ENCODE measurements at regions not wholly inside any gene's neighbourhood (a gene's known extent, or its start where the extent isn't known, plus 50 kb on each side); places are given as distances from the start of the nearest gene placed in this dataset.

GRCh38 chr2:160889439-160890170, 270.6 kb upstream of the TANK start:
- no peak for DNase-seq

DNA sequence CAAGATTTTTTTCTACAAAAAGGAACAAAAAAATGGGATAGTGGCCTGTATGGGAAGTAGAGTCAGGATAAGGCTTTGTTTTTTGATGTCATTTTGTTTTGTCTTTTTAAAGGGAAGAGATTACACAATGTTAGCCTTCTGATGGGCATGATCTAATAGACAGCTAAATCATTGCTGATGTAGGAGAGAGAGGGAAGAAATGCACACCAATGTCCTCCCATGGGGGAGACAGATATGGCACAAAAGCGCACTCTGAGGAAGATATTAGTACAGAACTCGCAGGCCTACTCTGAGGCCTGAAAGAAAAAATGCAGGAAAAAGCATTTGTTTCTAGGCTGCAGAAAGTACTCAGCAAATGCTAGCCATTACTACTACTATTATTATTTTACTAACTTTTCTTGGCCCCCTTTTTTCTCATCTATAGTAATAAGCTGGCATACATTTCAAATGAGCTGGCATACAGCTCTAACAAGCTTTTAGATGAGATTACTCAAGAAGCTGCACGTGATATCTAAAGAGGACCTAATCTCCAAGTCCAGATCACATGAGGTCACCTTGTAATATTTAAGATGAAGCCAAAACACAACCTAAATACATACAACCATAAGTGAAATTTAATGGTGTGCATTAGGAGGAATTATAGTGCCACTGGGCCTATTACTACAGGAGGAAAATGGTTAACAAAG, 269.4 kb upstream of the TANK start:
- no peak for DNase-seq

DNA sequence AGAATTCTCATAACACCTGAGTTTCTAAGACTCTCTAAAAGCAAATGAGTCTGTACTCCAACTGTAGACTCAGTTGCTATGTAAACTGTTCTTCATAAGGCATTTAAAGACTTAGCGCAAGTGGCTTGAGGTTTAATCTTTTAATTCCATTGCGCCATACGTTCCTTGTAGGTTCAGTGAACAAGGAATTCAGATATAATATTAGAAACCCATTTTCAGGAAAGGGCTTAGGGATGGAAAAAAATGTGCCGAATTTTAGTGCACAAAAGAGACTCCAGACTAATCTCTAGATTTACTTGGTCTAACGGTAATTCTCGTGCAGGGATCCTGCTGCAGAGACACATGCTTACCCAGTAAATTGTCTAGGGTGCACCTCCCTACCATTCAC, 268.9 kb upstream of the TANK start:
- DNase-seq, result no peak

DNA sequence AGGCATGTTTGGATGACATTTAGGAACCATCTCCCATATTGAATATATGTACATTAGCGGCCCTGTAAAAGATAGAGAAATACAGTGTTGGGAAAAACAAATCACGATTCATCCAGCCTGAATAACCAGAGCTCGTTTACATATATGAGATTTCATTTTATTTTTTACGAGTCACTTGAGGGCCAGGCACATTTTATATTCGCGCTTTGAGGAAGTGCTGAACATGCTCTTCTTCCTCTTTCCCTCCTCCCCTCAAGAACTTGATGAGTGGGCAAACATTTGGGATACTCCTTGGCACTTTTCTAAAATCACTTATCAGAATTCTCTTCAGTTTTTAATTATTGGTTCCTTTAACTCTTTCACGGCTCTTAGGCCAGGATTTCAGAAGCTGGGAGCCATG, 268.0 kb upstream of the TANK start:
- DNase-seq, result no peak

DNA sequence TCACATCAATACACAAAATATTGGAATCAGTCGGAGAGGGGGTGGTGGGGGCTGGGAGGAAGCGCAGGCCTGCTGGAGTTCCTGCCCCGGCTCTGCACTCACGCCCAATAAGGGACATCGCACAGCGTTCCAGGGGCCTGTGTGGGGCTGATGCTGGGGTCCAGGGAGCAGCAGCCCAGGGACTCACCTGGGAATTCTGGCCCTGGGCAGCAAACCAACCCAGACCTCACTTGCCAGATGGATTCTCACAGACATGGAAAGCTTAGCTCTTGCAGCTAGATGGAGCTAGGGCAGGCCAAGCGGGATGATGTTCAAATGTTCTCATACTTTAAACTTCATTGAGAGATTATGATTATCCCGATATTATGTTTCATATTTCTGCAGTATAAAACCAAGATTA, 266.6 kb upstream of the TANK start:
- no peak for DNase-seq

DNA sequence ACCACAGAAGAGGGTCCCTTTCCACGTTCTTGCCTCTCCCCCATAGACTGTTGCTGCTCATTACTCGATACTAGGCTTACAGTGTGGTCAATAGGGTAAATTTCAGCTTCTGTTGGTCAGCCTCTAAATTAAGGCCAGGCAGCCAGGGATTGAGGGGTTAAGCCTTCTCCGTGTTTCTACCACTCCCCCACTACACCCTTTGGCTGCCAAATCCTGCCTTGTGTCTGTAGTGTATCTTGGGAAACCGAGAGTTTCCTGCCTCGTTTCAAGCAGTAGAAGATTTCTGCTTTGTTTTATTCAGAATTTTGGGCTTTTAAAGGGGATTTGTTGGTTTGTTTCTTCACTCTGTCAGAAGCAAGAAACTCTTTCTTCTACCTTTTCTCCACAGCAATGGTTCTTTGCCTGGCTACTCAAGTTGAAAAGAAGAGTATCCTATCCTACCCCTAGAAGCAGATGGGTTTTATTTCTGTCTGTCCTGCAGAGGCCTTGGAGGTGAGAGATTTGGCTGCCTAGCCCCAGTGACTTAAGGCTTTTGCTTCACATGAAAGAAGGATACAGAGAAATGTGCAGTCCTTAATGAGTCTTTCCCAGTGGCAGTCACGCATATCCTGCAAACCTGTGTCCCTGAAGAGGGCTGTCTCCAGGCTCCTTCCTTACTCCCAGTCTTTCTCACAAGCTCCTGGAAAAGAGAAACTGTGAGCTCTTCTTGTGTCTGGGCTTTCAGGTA, 261.5 kb upstream of the TANK start:
- DNase-seq, result no peak

DNA sequence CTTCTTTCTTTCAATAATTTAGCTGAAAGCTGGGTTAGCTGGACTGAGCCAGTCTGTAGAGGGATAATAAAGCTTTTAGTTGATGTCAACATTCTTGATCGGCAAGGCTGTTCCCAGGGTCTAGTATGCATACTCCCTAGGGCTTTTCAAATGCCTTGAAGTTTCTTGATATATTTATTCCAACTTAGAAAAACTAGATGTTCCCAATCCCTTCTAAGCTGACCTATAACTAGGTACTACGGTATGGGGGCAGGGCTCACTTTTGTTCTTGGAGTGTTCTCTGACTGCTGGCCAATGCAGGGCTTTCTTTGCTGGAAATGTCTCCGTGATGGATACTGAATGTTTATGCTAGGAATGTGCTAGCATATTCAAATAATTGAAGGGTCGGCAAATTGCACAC, 258.6 kb upstream of the TANK start:
- no peak for DNase-seq

- no peak for DNase-seq
These were observed 254.4 kb upstream of the TANK start for GRCh38 chr2:160905862-160906261.

GRCh38 chr2:160906878-160907277, 253.3 kb upstream of the TANK start:
- no peak for DNase-seq

DNA sequence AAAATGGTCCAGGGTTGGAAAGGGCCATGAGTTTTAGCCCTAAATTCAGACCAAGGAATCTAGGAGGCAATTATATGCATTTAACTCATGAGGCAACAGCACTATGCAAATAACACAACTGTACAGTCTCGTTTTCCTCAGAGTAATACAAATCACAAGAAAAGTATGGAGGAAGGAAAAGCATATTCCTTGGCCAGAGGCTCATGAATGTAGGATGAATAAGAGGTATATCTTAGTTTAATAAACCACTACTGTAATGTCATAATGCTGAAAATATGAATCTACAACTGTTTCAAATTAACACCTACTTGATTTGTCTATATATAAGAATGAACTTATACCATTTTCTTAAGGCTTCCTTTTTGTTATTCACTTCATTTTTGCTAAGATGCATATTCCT, 252.5 kb upstream of the TANK start:
- no peak for DNase-seq

DNA sequence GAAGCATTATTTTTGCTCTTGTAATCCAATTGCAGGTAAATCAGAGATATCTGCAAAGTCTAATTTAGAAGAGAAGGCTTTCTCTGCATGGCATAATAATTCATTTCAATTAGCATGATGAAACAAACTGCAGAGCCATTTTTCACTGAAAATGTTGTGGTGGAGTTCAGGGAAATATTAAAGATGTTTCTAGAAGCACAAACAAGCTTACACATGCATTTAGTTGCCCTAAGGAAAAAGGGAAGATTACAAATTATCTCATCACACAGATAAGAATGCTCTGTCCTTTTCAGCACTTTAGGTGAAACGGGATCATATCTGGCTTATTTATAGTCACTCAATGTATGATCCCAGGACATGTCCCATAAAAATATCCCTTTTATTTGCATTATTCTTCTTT, 252.1 kb upstream of the TANK start:
- DNase-seq, result no peak

DNA sequence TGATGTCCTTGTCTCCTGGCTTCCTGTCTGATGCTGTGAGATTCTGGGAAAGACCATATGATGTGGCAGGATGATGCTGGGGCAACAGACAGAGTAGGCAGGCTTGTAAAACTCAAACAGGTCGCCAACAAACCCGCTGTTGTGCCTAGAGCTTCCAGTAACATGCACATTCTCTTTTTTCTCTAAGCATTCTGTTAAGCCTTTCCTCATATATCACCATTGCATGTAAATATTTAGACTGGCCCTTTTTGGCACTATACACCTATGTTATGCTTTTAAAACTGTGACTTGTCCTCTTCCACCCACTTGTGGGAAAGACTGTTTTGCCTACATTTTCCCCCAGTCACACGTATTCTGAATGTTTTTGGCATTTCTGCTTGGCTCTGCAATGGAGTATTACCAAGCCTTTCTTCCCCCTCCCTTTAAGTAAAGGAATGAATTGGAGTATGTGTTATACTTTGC, 250.4 kb upstream of the TANK start:
- no peak for DNase-seq

GRCh38 chr2:160910681-160911080, 249.5 kb upstream of the TANK start:
- no peak for DNase-seq

- DNase-seq, result no peak
These were observed 249.0 kb upstream of the TANK start for GRCh38 chr2:160911258-160911657.

GRCh38 chr2:160912276-160912675, 248.0 kb upstream of the TANK start:
- DNase-seq, result no peak

DNA sequence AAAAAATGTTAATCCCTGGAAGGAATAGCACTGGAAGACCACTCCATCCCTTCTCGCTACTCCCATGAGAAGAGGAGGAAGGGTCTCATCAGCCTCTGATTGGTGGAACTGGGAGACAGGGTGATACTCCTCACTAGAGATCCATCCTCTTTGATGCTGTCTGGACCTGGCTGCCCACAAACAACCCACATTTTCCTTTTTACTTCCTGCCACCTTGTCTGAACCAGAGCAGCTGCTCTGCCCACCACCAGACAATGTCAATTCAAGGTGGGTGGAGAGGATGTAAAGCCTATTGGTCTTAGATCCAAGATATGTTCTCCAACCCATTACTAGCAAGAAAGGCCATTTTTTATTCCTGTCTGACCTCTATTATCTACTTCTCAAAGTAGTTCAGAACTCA, 246.9 kb upstream of the TANK start:
- DNase-seq, result no peak

DNA sequence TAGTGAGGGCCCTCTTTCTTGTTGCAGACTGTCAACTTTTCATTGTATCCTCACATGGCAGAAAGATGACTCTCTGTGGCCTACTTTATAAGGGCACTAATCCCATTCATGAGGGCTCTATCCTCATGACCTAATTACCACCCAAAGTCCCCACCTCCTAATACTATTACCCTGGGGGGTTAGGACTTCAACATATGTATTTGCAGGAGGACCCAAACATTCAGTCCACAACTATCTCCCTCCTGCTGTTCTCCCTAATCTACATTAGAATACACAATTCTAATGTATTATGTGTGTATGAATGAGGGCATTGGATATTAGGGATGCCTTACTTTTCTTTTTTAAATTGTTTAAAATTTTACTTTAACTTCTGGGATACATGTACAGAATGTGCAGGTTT, 246.0 kb upstream of the TANK start:
- no peak for DNase-seq

- DNase-seq, result no peak
These were observed 243.9 kb upstream of the TANK start for GRCh38 chr2:160916300-160916699.

GRCh38 chr2:160917850-160918249, 242.4 kb upstream of the TANK start:
- no peak for DNase-seq

- no peak for DNase-seq
These were observed 242.0 kb upstream of the TANK start for GRCh38 chr2:160918258-160918657.

GRCh38 chr2:160918906-160919503, 241.2 kb upstream of the TANK start:
- peak; percentile 33 for DNase-seq

DNA sequence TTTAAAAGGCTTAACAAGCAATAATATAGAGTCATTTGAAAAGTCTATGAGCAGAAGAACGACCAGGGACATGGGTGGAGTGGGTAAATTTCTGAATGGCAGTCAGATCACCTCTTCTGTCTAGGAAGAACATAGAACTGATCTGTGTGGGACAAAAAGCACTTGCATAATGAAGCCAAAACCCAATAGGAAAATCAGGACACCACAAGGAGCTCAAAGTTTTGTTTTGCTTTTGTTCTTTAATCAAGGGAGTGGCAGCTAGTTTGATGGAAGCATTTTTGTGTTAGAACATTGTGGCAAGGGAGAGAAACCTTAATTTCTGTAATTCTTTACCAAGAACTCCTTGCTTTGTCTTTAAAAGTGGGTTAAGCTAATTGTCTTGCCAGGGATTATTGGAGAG, 240.2 kb upstream of the TANK start:
- DNase-seq, result no peak

DNA sequence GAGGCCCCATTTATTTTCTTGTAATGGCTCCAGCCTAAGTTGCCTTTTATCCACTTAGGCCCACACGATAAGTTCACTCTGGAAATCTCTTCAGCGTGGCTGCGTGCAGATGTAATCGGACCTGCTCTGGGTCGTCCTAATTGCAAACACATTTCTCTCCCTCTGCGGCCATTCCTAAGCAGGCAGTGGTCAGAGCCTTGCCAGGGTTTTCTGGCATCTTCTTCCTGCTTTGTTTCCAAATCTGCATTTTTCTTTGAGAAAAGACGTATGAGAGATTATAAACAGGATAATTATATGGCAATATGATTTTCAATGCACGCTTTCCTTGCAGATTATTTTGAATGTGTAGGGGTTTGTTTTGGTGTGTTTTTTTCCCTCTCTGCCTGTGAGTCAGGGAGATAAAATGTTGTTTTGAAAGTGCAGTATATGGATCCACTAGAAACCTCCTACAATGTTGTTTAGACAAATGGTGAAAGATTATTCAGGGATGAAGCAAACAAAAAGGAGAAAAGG, 239.4 kb upstream of the TANK start:
- DNase-seq, result no peak

Measured in CD4-positive, alpha-beta T cell treated with Interleukin-21 for 1 hour (primary cell).